ENCODE measurements at regions not wholly inside any gene's neighbourhood (a gene's known extent, or its start where the extent isn't known, plus 50 kb on each side); places are given as distances from the start of the nearest gene placed in this dataset.

- DNase-seq: no peak
- WGBS (ENCODE audit: low lambda C conversion rate): 68% methylated on average over 10 of the region's 10 CpGs
Measured at GRCh38 chr3:164360078-164360578, 718.2 kb downstream of the SI start.

More at GRCh38 chr3:164360078-164360578, 718.2 kb downstream of the SI start:
- peaks cover 2% of the 10 kb centered on the region; the same call in 1 of the 2 replicates for H3K9me3 ChIP-seq
- no peak for TF ChIP-seq USF2 (IDR thresholded peaks at IDR 0.05; ENCODE audit: borderline replicate concordance, low read depth, low read length)
- TF ChIP-seq MAX (IDR thresholded peaks at IDR 0.05; ENCODE audit: low read depth): no peak
- no peak for TF ChIP-seq CTCF (IDR thresholded peaks at IDR 0.05)
- no peak for TF ChIP-seq ZBTB33 (IDR thresholded peaks at IDR 0.05; ENCODE audit: borderline replicate concordance, low read depth)
- TF ChIP-seq SIN3A (IDR thresholded peaks at IDR 0.05; ENCODE audit: borderline replicate concordance, low read depth, low read length): no peak
- TF ChIP-seq MXI1 (IDR thresholded peaks at IDR 0.05; ENCODE audit: low read depth, low read length): no peak
- TF ChIP-seq CHD2 (IDR thresholded peaks at IDR 0.05; ENCODE audit: low read length, partially characterized antibody): no peak
- no peak for TF ChIP-seq JUND (IDR thresholded peaks at IDR 0.05)
- TF ChIP-seq FOXM1 (IDR thresholded peaks at IDR 0.05; ENCODE audit: low read depth): no peak
- TF ChIP-seq GATA2 (CRISPR knock-in tag; IDR thresholded peaks at IDR 0.05): no peak
- TF ChIP-seq POLR2AphosphoS5 (IDR thresholded peaks at IDR 0.05; ENCODE audit: low read depth, low read length): no peak
- no peak for TF ChIP-seq MEF2A (IDR thresholded peaks at IDR 0.05; ENCODE audit: borderline replicate concordance, low read depth)
- no peak for TF ChIP-seq NRF1 (IDR thresholded peaks at IDR 0.05; ENCODE audit: low read depth, low read length)
- no peak for TF ChIP-seq TAF1 (IDR thresholded peaks at IDR 0.05; ENCODE audit: borderline replicate concordance, low read depth, low read length)
- no peak for TF ChIP-seq YY1 (IDR thresholded peaks at IDR 0.05; ENCODE audit: low read depth)
- no peak for TF ChIP-seq USF1 (IDR thresholded peaks at IDR 0.05; ENCODE audit: borderline replicate concordance, low read depth)
- TF ChIP-seq TEAD4 (IDR thresholded peaks at IDR 0.05; ENCODE audit: borderline replicate concordance, insufficient read depth): no peak
- H3K79me2 ChIP-seq (ENCODE audit: insufficient read depth): no peaks in the 10 kb centered on the region
- POLR2A ChIA-PET: no interaction called here
- H3K4me3 ChIP-seq (ENCODE audit: low read depth in 2 of 2, low read length in 1 of 2): no peak overlapping the region
- no peak overlapping the region for H3K27ac ChIP-seq (ENCODE audit: low read depth in 2 of 2, low read length in 1 of 2)
- no peaks in the 10 kb centered on the region for H3K27me3 ChIP-seq (ENCODE audit: insufficient read depth)
- H3K4me2 ChIP-seq: no peak overlapping the region
- no peaks in the 10 kb centered on the region for H3K9me2 ChIP-seq
- no peak overlapping the region for H3K9ac ChIP-seq
- H3F3A ChIP-seq (replicated peaks; ENCODE audit: insufficient read depth): no peaks in the 10 kb centered on the region
- no peaks in the 10 kb centered on the region for H3K36me3 ChIP-seq (replicated peaks in 1 of 2; ENCODE audit: control insufficient read depth in 1 of 2, insufficient read depth in 2 of 2, low read length in 1 of 2)
- CTCF ChIA-PET: no interaction called here
- no peaks in the 10 kb centered on the region for H4K20me1 ChIP-seq (ENCODE audit: insufficient read depth)
- 0 out of 2 replicates have a peak overlapping the region, but pooled peaks have one; percentile 3 for H2AFZ ChIP-seq (ENCODE audit: low read depth)
- H3K4me1 ChIP-seq (ENCODE audit: control insufficient read depth in 1 of 2, insufficient read depth in 2 of 2, low read depth in 1 of 2, low read length in 1 of 2): no peaks in the 10 kb centered on the region

Measured in SK-N-SH (cell line).